ENCODE measurements at regions not wholly inside any gene's neighbourhood (a gene's known extent, or its start where the extent isn't known, plus 50 kb on each side); places are given as distances from the start of the nearest gene placed in this dataset.

DNA sequence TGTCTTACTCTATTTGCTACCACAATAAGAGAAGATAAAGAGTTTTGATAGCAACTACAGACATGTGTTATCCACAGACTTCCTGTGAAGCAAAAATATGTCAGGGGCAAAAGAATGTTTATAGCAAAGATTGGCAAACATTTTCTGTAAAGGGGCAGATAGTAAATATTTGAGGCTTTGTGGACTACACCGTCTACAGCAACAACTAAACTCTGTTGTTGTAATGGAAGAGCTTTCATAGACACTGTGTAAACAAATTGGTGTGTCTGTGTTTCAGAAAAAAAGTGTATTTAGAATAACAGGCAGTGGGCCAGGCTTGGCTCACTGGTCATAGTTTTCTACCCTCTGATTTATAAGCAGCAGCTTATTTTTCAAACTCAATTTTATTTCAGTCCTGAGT is 521.4 kb downstream of the ANKRD7 start:
- H3K36me3 ChIP-seq, result no peaks in the 10 kb centered on the region
- H3K27me3 ChIP-seq, result no peaks in the 10 kb centered on the region
- intact Hi-C loops (cut with DNase I), result no loop called here
- H3K27ac ChIP-seq, result no peak overlapping the region
- no peaks in the 10 kb centered on the region for H3K4me1 ChIP-seq
- no peak overlapping the region for H3K4me3 ChIP-seq
- no peak for DNase-seq
- TF ChIP-seq, protein P1, sequence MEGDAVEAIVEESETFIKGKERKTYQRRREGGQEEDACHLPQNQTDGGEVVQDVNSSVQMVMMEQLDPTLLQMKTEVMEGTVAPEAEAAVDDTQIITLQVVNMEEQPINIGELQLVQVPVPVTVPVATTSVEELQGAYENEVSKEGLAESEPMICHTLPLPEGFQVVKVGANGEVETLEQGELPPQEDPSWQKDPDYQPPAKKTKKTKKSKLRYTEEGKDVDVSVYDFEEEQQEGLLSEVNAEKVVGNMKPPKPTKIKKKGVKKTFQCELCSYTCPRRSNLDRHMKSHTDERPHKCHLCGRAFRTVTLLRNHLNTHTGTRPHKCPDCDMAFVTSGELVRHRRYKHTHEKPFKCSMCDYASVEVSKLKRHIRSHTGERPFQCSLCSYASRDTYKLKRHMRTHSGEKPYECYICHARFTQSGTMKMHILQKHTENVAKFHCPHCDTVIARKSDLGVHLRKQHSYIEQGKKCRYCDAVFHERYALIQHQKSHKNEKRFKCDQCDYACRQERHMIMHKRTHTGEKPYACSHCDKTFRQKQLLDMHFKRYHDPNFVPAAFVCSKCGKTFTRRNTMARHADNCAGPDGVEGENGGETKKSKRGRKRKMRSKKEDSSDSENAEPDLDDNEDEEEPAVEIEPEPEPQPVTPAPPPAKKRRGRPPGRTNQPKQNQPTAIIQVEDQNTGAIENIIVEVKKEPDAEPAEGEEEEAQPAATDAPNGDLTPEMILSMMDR (IDR thresholded peaks at IDR 0.05), result no peak
- 14 to 18% methylated on average over 1 of the region's 1 CpG for WGBS, 2 donors
- no peak for FAIRE-seq
- no peaks in the 10 kb centered on the region for H3K9me3 ChIP-seq
- no peak for ATAC-seq

- intact Hi-C loops (cut with DNase I), result no loop called here
- Histone ChIP-seq H3K4me3 (no peak overlapping the region), H3K27ac (no peak overlapping the region), H3K4me1 (no peaks in the 10 kb centered on the region), H3K9me3 (no peaks in the 10 kb centered on the region), H3K36me3 (no peaks in the 10 kb centered on the region), H3K27me3 (no peaks in the 10 kb centered on the region)
- FAIRE-seq, result no peak
- TF ChIP-seq, protein P1 (IDR thresholded peaks at IDR 0.05), result no peak
- no peak for ATAC-seq
- DNase-seq, result no peak
These were observed 523.0 kb downstream of the ANKRD7 start for GRCh38 chr7:118747473-118747872.

DNA sequence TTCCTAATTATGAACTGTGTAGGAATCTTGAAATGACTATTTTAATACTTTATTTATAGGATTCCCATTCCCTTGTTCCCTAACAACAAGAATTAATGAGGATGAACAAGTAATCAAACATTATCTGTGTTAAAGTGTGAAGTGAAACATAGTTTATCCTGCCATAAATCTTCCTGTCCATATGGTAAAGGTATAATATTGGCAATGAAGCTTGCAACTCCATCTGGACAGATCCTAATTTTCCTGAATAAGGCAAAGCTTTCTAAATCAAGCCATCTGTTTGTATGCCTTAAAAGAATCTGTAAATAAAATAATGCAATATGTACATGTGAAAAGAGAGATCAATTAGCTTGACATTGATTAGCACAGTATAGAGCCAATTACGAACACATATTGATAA is 529.0 kb downstream of the ANKRD7 start:
- intact Hi-C loops (cut with DNase I), result no loop called here

DNA sequence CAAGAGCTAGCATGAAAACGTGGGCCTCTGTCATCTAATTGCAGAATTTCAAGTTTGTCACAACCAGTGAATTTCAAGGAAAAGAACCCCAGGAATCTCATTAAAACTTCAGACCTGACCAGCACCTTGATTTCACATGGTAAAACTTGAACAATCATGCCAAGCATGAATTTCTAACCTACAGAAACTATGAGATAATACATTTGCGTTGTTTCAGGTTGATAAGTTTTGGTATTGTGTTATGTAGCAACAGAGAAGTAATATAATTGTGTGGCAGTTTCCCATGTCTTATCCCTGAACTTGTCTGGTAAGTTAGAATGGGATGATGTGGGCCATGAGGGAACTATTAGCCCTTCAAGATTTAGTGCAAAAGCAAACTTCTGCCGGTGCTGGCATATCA is 530.1 kb downstream of the ANKRD7 start:
- ATAC-seq (no peak), DNase-seq (no peak), FAIRE-seq (no peak)
- H3K27ac ChIP-seq, result no peak overlapping the region
- 41 to 47% methylated on average over 3 of the region's 3 CpGs for WGBS, 2 donors
- TF ChIP-seq, protein P1 (IDR thresholded peaks at IDR 0.05), result no peak
- no peaks in the 10 kb centered on the region for H3K27me3 ChIP-seq
- intact Hi-C loops (cut with DNase I), result no loop called here
- H3K36me3 ChIP-seq, result no peaks in the 10 kb centered on the region
- H3K4me3 ChIP-seq, result no peak overlapping the region
- H3K9me3 ChIP-seq, result no peaks in the 10 kb centered on the region
- no peaks in the 10 kb centered on the region for H3K4me1 ChIP-seq

More for the DNA sequence above, 529.0 kb downstream of the ANKRD7 start:
- Histone ChIP-seq H3K4me3 (no peak overlapping the region), H3K27me3 (no peaks in the 10 kb centered on the region), H3K9me3 (no peaks in the 10 kb centered on the region), H3K36me3 (no peaks in the 10 kb centered on the region), H3K27ac (no peak overlapping the region), H3K4me1 (no peaks in the 10 kb centered on the region)
- no peak for FAIRE-seq
- TF ChIP-seq, protein P1 (IDR thresholded peaks at IDR 0.05), result no peak
- no peak for ATAC-seq
- DNase-seq, result no peak
- 59 to 67% methylated on average over 1 of the region's 1 CpG for WGBS, 2 donors

DNA sequence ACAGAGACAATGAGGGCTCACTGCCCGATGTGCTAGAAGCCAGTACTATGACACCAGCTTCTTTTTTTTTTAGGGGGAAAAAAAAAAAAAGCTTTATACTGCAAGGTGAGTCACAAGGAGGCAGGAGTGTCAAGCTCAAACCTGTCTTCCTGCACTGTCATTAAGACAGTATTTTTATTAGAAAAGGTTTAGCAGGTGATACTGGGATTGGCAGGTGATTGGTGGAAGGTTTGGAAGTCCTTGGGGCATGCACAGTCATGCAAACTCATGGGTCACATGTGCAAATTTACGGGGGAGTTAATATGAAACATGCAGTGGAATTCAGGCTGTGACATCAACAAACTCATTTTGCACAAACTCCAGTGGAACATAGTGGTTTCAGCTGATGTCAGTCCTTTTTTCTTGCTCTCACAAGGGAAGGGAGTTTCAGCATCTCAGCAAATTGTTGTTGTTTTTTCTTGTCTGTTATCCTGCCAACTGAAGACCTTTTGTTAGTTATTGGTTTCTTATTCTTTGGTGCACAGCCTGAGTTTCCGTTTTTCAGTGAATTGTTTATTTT is 530.6 kb downstream of the ANKRD7 start:
- ATAC-seq, result no peak
- TF ChIP-seq, protein P1 (IDR thresholded peaks at IDR 0.05), result no peak
- Histone ChIP-seq H3K36me3 (no peaks in the 10 kb centered on the region), H3K4me3 (no peak overlapping the region), H3K4me1 (no peaks in the 10 kb centered on the region), H3K9me3 (no peaks in the 10 kb centered on the region), H3K27ac (no peak overlapping the region), H3K27me3 (no peaks in the 10 kb centered on the region)
- no peak for DNase-seq
- 38 to 52% methylated on average over 3 of the region's 3 CpGs for WGBS, 2 donors
- intact Hi-C loops (cut with DNase I), result no loop called here
- FAIRE-seq, result no peak
